ENCODE measurements at regions not wholly inside any gene's neighbourhood (a gene's known extent, or its start where the extent isn't known, plus 50 kb on each side); places are given as distances from the start of the nearest gene placed in this dataset.

GRCh38 chrX:39577985-39578869 lies 519.5 kb downstream of the BCOR start:
- peak; percentile 20 for DNase-seq

- no peak for DNase-seq
Measured at GRCh38 chrX:39580043-39580442, 517.7 kb downstream of the BCOR start.

GRCh38 chrX:39581411-39581810 lies 516.3 kb downstream of the BCOR start:
- no peak for DNase-seq

GRCh38 chrX:39582091-39582490 lies 515.7 kb downstream of the BCOR start:
- DNase-seq, result no peak

GRCh38 chrX:39582976-39583375 lies 514.8 kb downstream of the BCOR start:
- DNase-seq, result no peak

- DNase-seq, result no peak
Measured at GRCh38 chrX:39585808-39586207, 511.9 kb downstream of the BCOR start.

- DNase-seq, result no peak
Measured at GRCh38 chrX:39586359-39586758, 511.4 kb downstream of the BCOR start.

- no peak for DNase-seq
Measured at GRCh38 chrX:39591099-39591498, 506.7 kb downstream of the BCOR start.

- DNase-seq, result no peak
Measured at GRCh38 chrX:39592776-39593175, 505.0 kb downstream of the BCOR start.

- no peak for DNase-seq
Measured at GRCh38 chrX:39595977-39596376, 501.8 kb downstream of the BCOR start.

GRCh38 chrX:39596437-39596836 lies 501.3 kb downstream of the BCOR start:
- no peak for DNase-seq

- no peak for DNase-seq
Measured at GRCh38 chrX:39599339-39599738, 498.4 kb downstream of the BCOR start.

GRCh38 chrX:39600222-39600621 lies 497.5 kb downstream of the BCOR start:
- no peak for DNase-seq

GRCh38 chrX:39601231-39602177 lies 496.3 kb downstream of the BCOR start:
- peak; percentile 97 for DNase-seq

GRCh38 chrX:39602195-39602594 lies 495.6 kb downstream of the BCOR start:
- no peak for DNase-seq

- DNase-seq, result peak; percentile 81
Measured at GRCh38 chrX:39603230-39603629, 494.5 kb downstream of the BCOR start.

- DNase-seq, result no peak
Measured at GRCh38 chrX:39605183-39605582, 492.6 kb downstream of the BCOR start.

GRCh38 chrX:39605866-39606265 lies 491.9 kb downstream of the BCOR start:
- DNase-seq, result no peak

GRCh38 chrX:39609941-39610340 lies 487.8 kb downstream of the BCOR start:
- DNase-seq, result no peak

GRCh38 chrX:39611468-39611867 lies 486.3 kb downstream of the BCOR start:
- DNase-seq, result no peak

GRCh38 chrX:39613482-39613995 lies 484.2 kb downstream of the BCOR start:
- DNase-seq, result peak; percentile 99

GRCh38 chrX:39613997-39614679 lies 483.6 kb downstream of the BCOR start:
- DNase-seq, result peak; percentile 99

- no peak for DNase-seq
Measured at GRCh38 chrX:39614680-39614998, 483.1 kb downstream of the BCOR start.
